GM12878 (cell line): ENCODE measurements at regions not wholly inside any gene's neighbourhood (a gene's known extent, or its start where the extent isn't known, plus 50 kb on each side); places are given as distances from the start of the nearest gene placed in this dataset.

Experiments used
- ATAC-seq: fragments of 200-7000 bp; cut with Tn5 transposase; 3 replicates; pipeline ENCODE4 v1.9.1; 2020; ENCODE audit warnings: mild to moderate bottlenecking, moderate library complexity
- BruUV-seq: library from RNA; stranded (reverse); fragments of 400-500 nt; replicated peaks from 2 replicates; lab custom pipeline; 2021; lab: Mats Ljungman, UMichigan
- CTCF ChIA-PET: fragments of 300-600 bp; sonication (Branson Sonifier 250); formaldehyde crosslinking; extraction: SDS; loops from one replicate; lab custom pipeline; 2021; ENCODE audit warnings: inconsistent platforms; lab: Yijun Ruan, JAX
- POLR2A ChIA-PET: fragments of 350-600 bp; formaldehyde crosslinking; extraction: SDS; loops from one replicate; lab custom pipeline; 2021; ENCODE audit warnings: inconsistent platforms; lab: Charles Lee
- RAD21 ChIA-PET: fragments of 300-600 bp; sonication (Branson Sonifier 250); formaldehyde crosslinking; loops from one replicate; lab custom pipeline; 2023; ENCODE audit warnings: antibody characterized with exemption; ENCODE audit not compliant: unreplicated experiment; lab: Charles Lee
- SMC1A ChIA-PET: fragments of 300-600 bp; sonication (Branson Sonifier 250); formaldehyde crosslinking; loops from one replicate; lab custom pipeline; 2023; ENCODE audit not compliant: unreplicated experiment, uncharacterized antibody; lab: Charles Lee
- DNase-seq: peaks from one replicate; pipeline ENCODE4 v3.0.0-alpha.2; 2011; ENCODE audit warnings: low read depth, low spot score
- FAIRE-seq: peaks from 3 replicates; lab custom pipeline; 2011; peaks lifted over from hg19 to GRCh38; lab: Jason Lieb, UNC
- H2AFZ ChIP-seq: 2 replicates; pipeline ENCODE4 v1.6.0; 2011; ENCODE audit warnings: low read depth, low read length, control low read depth; ENCODE audit not compliant: control insufficient read depth
- H3K27ac ChIP-seq: 2 replicates; pipeline ENCODE4 v1.5.1; 2011; ENCODE audit warnings: control low read depth; ENCODE audit not compliant: control insufficient read depth, insufficient read depth
- H3K27me3 ChIP-seq, 2 experiments: replicated peaks in 1 of 2; 2 replicates each; pipeline versions ENCODE4 v1.6.0 to v1.6.1; 2011; ENCODE audit warnings: low read length in 1 of 2; ENCODE audit not compliant: control insufficient read depth in 2 of 2, insufficient read depth in 2 of 2
- H3K36me3 ChIP-seq, 2 experiments: 2 replicates each; pipeline ENCODE4 v1.5.1; 2011; ENCODE audit warnings: low read length in 1 of 2; ENCODE audit not compliant: control insufficient read depth in 2 of 2, insufficient read depth in 2 of 2
- H3K4me1 ChIP-seq: 2 replicates; pipeline ENCODE4 v1.6.1; 2011; ENCODE audit warnings: mild to moderate bottlenecking, low read length, moderate library complexity, mixed read lengths; ENCODE audit not compliant: control insufficient read depth, insufficient read depth
- H3K4me2 ChIP-seq: 2 replicates; pipeline ENCODE4 v1.6.0; 2011; ENCODE audit warnings: control low read depth; ENCODE audit not compliant: control insufficient read depth, insufficient read depth
- H3K4me3 ChIP-seq: fragments of 200-600 bp; sonication (generic); 2 replicates; pipeline ENCODE4 v1.5.1; 2016
- H3K79me2 ChIP-seq: 2 replicates; pipeline ENCODE4 v1.6.0; 2011; ENCODE audit warnings: low read length; ENCODE audit not compliant: control insufficient read depth, insufficient read depth
- H3K9ac ChIP-seq: 2 replicates; pipeline ENCODE4 v1.8.0; 2011; ENCODE audit warnings: low read length, control low read depth, mixed read lengths; ENCODE audit not compliant: control insufficient read depth, insufficient read depth
- H3K9me3 ChIP-seq: replicated peaks from 3 replicates; pipeline ENCODE4 v1.5.1; 2011; ENCODE audit warnings: mild to moderate bottlenecking, low read length; ENCODE audit not compliant: control insufficient read depth, insufficient read depth
- H4K20me1 ChIP-seq: 2 replicates; pipeline ENCODE4 v1.6.0; 2011; ENCODE audit not compliant: control insufficient read depth, insufficient read depth
- BACH1 ChIP-seq: fragments of 450-650 bp; IDR thresholded peaks from 2 replicates; pipeline ENCODE4 v1.6.1; 2017; ENCODE audit warnings: mild to moderate bottlenecking, borderline replicate concordance
- CHD2 ChIP-seq: IDR thresholded peaks from 2 replicates; pipeline ENCODE4 v1.6.1; 2011; ENCODE audit warnings: low read depth, low read length, improper control_type of control experiment, borderline replicate concordance
- CHD4 ChIP-seq: fragments of 200-600 bp; sonication (generic); IDR thresholded peaks from 2 replicates; pipeline ENCODE4 v1.6.1; 2016; ENCODE audit warnings: mild to moderate bottlenecking
- EP300 ChIP-seq, 2 experiments: fragments of 150-350 bp in 1 of 2; IDR thresholded peaks; 2 replicates each; pipeline ENCODE4 v1.6.1; 2011 to 2012; ENCODE audit warnings: low read depth in 2 of 2, low read length in 2 of 2, borderline replicate concordance in 1 of 2, improper control_type of control experiment in 1 of 2, inconsistent platforms in 1 of 2; ENCODE audit not compliant: control insufficient read depth in 1 of 2
- FOS ChIP-seq: IDR thresholded peaks from 3 replicates; pipeline ENCODE4 v1.6.1; 2011; ENCODE audit warnings: borderline replicate concordance; ENCODE audit not compliant: insufficient read length; ENCODE audit errors: extremely low read depth
- GABPA ChIP-seq: IDR thresholded peaks from 2 replicates; pipeline ENCODE4 v1.6.1; 2014; ENCODE audit warnings: antibody characterized with exemption, low read depth, mild to moderate bottlenecking, inconsistent platforms
- NR2C1 ChIP-seq: fragments of 450-650 bp; IDR thresholded peaks from 2 replicates; pipeline ENCODE4 v1.6.1; 2017; ENCODE audit warnings: antibody characterized with exemption, mild to moderate bottlenecking, moderate library complexity
- POLR2AphosphoS2 ChIP-seq: IDR thresholded peaks from 2 replicates; pipeline ENCODE4 v1.6.1; 2011; ENCODE audit warnings: low read depth, mild to moderate bottlenecking, low read length, improper control_type of control experiment, moderate library complexity
- TBL1XR1 ChIP-seq: IDR thresholded peaks from 2 replicates; pipeline ENCODE4 v1.6.1; 2012; ENCODE audit warnings: low read depth, low read length, improper control_type of control experiment
- TCF7 ChIP-seq: IDR thresholded peaks from 2 replicates; pipeline ENCODE4 v1.6.1; 2014; ENCODE audit warnings: antibody characterized with exemption, borderline replicate concordance
- WGBS: methylation state at CpG from one replicate; pipeline ENCODE4 v1.1.6; 2016; ENCODE audit warnings: low lambda C conversion rate; ENCODE audit not compliant: insufficient replicate concordance, insufficient coverage; ENCODE audit errors: missing lambda C conversion rate; 5-methylcytosine and 5-hydroxymethylcytosine counted together
- in situ Hi-C: fragments of 300-500 bp; cut with MboI; formaldehyde crosslinking; loops from 9 replicates; pipeline ENCODE4 v1.14.3; 2018; ENCODE audit warnings: mixed read lengths
- intact Hi-C: fragments of 100-400 bp; cut with micrococcal nuclease; formaldehyde crosslinking; loops from one replicate; pipeline ENCODE4 v1.14.2; 2022; ENCODE audit not compliant: unreplicated experiment

DNA sequence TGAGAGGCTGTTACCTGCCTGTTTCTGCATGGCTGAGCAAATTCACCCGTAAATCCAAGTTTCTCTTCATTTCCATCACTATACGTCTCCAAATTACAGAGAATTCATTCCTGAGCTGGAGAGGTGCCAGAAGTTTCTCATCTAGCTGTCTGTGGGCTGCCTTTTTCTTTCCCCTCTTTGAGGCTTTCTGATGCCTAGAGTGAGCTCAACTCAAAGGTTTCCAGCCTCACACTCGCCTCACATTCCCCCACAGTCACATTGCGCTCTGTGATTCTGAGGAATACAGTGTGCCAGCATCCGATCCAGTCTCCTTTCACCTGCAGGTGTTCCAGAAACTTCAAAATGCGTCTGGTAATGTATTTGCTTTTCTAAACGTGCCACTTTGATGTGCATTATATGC lies 267.2 kb downstream of the MFSD1 start, which contains the start of gene IQCJ:
Gene IQCJ (plus strand): TSS at position 229 of the 400 bp plus-strand sequence.
- ChIA-PET POLR2A (interaction anchor here (0.5 kb wide), 1 partner anchor 171 kb away, joined by 6 read pairs; no protein-coding TSS in a partner anchor), SMC1A (no interaction called here)
- no peaks in the 10 kb centered on the region; a peak in 1 of 4 replicates for H3K27me3 ChIP-seq
- no peaks in the 10 kb centered on the region for H3K79me2 ChIP-seq
- FAIRE-seq: no peak
- no peaks in the 10 kb centered on the region for H3K4me1 ChIP-seq
- H3K4me3 ChIP-seq: no peak within 1 kb of the TSS
- no peak within 1 kb of the TSS for H3K27ac ChIP-seq
- TF ChIP-seq CHD2 (no peak), TCF7 (no peak), GABPA (no peak), NR2C1 (no peak), CHD4 (no peak), EP300 (IDR thresholded peaks at IDR 0.05; ENCODE audit: borderline replicate concordance in 1 of 2, control insufficient read depth in 1 of 2, low read depth in 2 of 2, low read length in 2 of 2) (no peak), TBL1XR1 (no peak), POLR2AphosphoS2 (no peak)
- TF ChIP-seq, all 136 proteins: peak for 0
- Histone ChIP-seq H2AFZ (no peak within 1 kb of the TSS), H3K4me2 (no peak within 1 kb of the TSS), H3K9ac (no peak within 1 kb of the TSS), H3K36me3 (no peaks in the 10 kb centered on the region), H4K20me1 (no peaks in the 10 kb centered on the region), H3K9me3 (no peaks in the 10 kb centered on the region)
- WGBS: 35% methylated on average over 7 of the region's 7 CpGs
- RAD21 ChIA-PET: no interaction called here
- intact Hi-C loops: loop anchor here (10.0 kb wide), 1 partner anchor 224 kb away; no protein-coding TSS in a partner anchor
- no TSS peak for BruUV-seq
- no peak for DNase-seq
- ATAC-seq: no peak
- in situ Hi-C loops: no loop called here
- CTCF ChIA-PET: no interaction called here

DNA sequence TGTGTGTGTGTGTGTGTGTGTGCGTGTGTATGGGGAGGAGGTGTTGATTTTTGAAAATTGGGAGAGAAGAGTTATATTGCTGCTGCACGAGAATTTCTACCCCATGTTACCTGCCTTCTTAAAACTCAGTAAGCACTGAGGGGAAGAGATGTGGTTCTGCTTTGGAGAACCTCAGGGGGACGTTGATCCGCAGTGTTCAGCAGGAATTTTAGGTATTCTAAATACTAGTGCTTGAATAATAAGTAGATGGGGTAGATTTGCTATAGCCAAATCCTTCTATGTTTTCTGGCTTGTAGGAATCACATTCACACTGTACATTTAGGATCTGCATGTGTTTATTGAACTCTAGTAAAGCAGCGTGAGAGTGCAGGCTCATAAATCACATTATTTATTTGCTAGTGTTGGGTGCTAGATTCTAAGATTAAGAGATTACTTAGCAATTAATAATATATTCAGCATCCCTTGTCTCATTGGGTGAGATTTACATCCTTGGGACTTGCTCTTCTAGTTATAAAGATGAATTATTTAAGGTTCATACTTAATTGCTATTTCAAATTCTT lies 268.1 kb downstream of the MFSD1 start:
- Histone ChIP-seq H3K27me3 (no peaks in the 10 kb centered on the region; a peak in 1 of 4 replicates), H3K4me1 (no peaks in the 10 kb centered on the region), H3K27ac (no peak overlapping the region), H3K9me3 (no peaks in the 10 kb centered on the region), H4K20me1 (no peaks in the 10 kb centered on the region), H3K79me2 (no peaks in the 10 kb centered on the region), H3K36me3 (no peaks in the 10 kb centered on the region), H2AFZ (no peak overlapping the region), H3K4me3 (no peak overlapping the region), H3K4me2 (no peak overlapping the region), H3K9ac (no peak overlapping the region)
- ChIA-PET CTCF (no interaction called here), RAD21 (no interaction called here), POLR2A (no interaction called here), SMC1A (no interaction called here)
- ATAC-seq: no peak
- WGBS: 21% methylated on average over 5 of the region's 5 CpGs
- no peak for DNase-seq
- intact Hi-C loops (loop anchor here (10.0 kb wide), 1 partner anchor 225 kb away; no protein-coding TSS in a partner anchor), in situ Hi-C loops (no loop called here)
- TF ChIP-seq FOS (no peak), BACH1 (no peak)
- no TSS peak for BruUV-seq
- FAIRE-seq: no peak
